Neuronal stem cell (in vitro differentiated cells): ENCODE measurements at regions not wholly inside any gene's neighbourhood (a gene's known extent, or its start where the extent isn't known, plus 50 kb on each side); places are given as distances from the start of the nearest gene placed in this dataset.
"Not testable (repeated sequence)": the region's sequence is repeated elsewhere in the genome, so short reads cannot be mapped to it uniquely, and the experiment has no call there.

Experiments used
- DNase-seq: peaks from one replicate; pipeline ENCODE4 v3.0.0-alpha.2; 2013; ENCODE audit warnings: low spot score
- H2AFZ ChIP-seq: one replicate; pipeline ENCODE4 v1.6.1; 2013; ENCODE audit warnings: mild to moderate bottlenecking, low read length, inconsistent platforms
- H2AK5ac ChIP-seq: 2 replicates; pipeline ENCODE4 v1.6.1; 2013; ENCODE audit warnings: low read depth, mild to moderate bottlenecking, inconsistent platforms, low read length, moderate library complexity, mixed read lengths
- H2BK120ac ChIP-seq: 2 replicates; pipeline ENCODE4 v1.6.1; 2013; ENCODE audit warnings: low read depth, mild to moderate bottlenecking, inconsistent platforms, low read length, moderate library complexity, mixed read lengths
- H2BK12ac ChIP-seq: one replicate; pipeline ENCODE4 v1.6.1; 2013; ENCODE audit warnings: low read length, inconsistent platforms
- H2BK15ac ChIP-seq: 2 replicates; pipeline ENCODE4 v1.6.1; 2013; ENCODE audit warnings: mild to moderate bottlenecking, low read length, inconsistent platforms, mixed read lengths
- H2BK5ac ChIP-seq: one replicate; pipeline ENCODE4 v1.6.1; 2013; ENCODE audit warnings: inconsistent platforms, mild to moderate bottlenecking, low read length, moderate library complexity
- H3K14ac ChIP-seq: one replicate; pipeline ENCODE4 v1.6.1; 2013; ENCODE audit warnings: low read length, inconsistent platforms
- H3K18ac ChIP-seq: 2 replicates; pipeline ENCODE4 v1.6.1; 2013; ENCODE audit warnings: low read length, inconsistent platforms
- H3K23ac ChIP-seq: 2 replicates; pipeline ENCODE4 v1.6.1; 2013; ENCODE audit warnings: low read depth, mild to moderate bottlenecking, mixed read lengths, low read length, inconsistent platforms; ENCODE audit not compliant: poor library complexity
- H3K27ac ChIP-seq: replicated peaks from 3 replicates; pipeline ENCODE4 v1.5.1; 2013; ENCODE audit warnings: low read length, inconsistent platforms
- H3K27me3 ChIP-seq, 3 experiments: 2 replicates each; pipeline ENCODE4 v1.6.1; 2013; ENCODE audit warnings: low read length in 3 of 3, mild to moderate bottlenecking in 2 of 3, inconsistent platforms in 1 of 3, low read depth in 1 of 3, mixed read lengths in 1 of 3, moderate library complexity in 1 of 3; ENCODE audit not compliant: control insufficient read depth in 3 of 3, insufficient read depth in 3 of 3
- H3K36me3 ChIP-seq, 2 donors: replicated peaks in 1 of 2; 2 replicates each; pipeline ENCODE4 v1.6.1; 2013; ENCODE audit warnings: low read length in 2 of 2; ENCODE audit not compliant: control insufficient read depth in 2 of 2, insufficient read depth in 2 of 2
- H3K4ac ChIP-seq: 2 replicates; pipeline ENCODE4 v1.6.1; 2013; ENCODE audit warnings: inconsistent platforms, mild to moderate bottlenecking, low read length, moderate library complexity
- H3K4me1 ChIP-seq, 2 donors: 1 replicate in 1 of 2; 2 replicates in 1 of 2; pipeline ENCODE4 v1.6.1; 2013; ENCODE audit warnings: low read length in 2 of 2, low read depth in 1 of 2; ENCODE audit not compliant: control insufficient read depth in 2 of 2, insufficient read depth in 1 of 2
- H3K4me2 ChIP-seq: one replicate; pipeline ENCODE4 v1.6.1; 2013; ENCODE audit warnings: mild to moderate bottlenecking, low read length, inconsistent platforms; ENCODE audit not compliant: insufficient read depth, poor library complexity, severe bottlenecking
- H3K4me3 ChIP-seq, 2 donors: 2 replicates each; pipeline ENCODE4 v1.5.1; 2013; ENCODE audit warnings: low read length in 2 of 2, mild to moderate bottlenecking in 2 of 2, inconsistent platforms in 1 of 2, moderate library complexity in 1 of 2
- H3K79me1 ChIP-seq: one replicate; pipeline ENCODE4 v1.6.1; 2013; ENCODE audit warnings: low read depth, mild to moderate bottlenecking, inconsistent platforms, low read length, moderate library complexity
- H3K9ac ChIP-seq: one replicate; pipeline ENCODE4 v1.6.1; 2013; ENCODE audit warnings: mild to moderate bottlenecking, low read depth, low read length, inconsistent platforms; ENCODE audit not compliant: poor library complexity
- H3K9me3 ChIP-seq, 2 donors: replicated peaks in 1 of 2; 2 replicates each; pipeline versions ENCODE3 to v1.6.1; 2013; ENCODE audit warnings: low read length in 2 of 2, mild to moderate bottlenecking in 2 of 2, inconsistent platforms in 1 of 2, low read depth in 1 of 2, mixed read lengths in 1 of 2, moderate library complexity in 1 of 2; ENCODE audit not compliant: control insufficient read depth in 2 of 2, insufficient read depth in 1 of 2
- H4K8ac ChIP-seq: one replicate; pipeline ENCODE4 v1.6.1; 2013; ENCODE audit warnings: low read depth, mild to moderate bottlenecking, inconsistent platforms, low read length, moderate library complexity
- H4K91ac ChIP-seq: one replicate; pipeline ENCODE4 v1.6.1; 2013; ENCODE audit warnings: low read length, low read depth, mild to moderate bottlenecking, inconsistent platforms; ENCODE audit not compliant: poor library complexity
- WGBS, 2 donors: extraction: QIAGEN DNeasy Blood & Tissue Kit; methylation state at CpG; one replicate each; pipeline ENCODE4 v1.1.7; 2013; ENCODE audit warnings: missing lambda C conversion rate in 2 of 2, mixed read lengths in 1 of 2; ENCODE audit not compliant: insufficient read length in 2 of 2, insufficient replicate concordance in 1 of 2; ENCODE audit errors: extremely low coverage in 2 of 2; 5-methylcytosine and 5-hydroxymethylcytosine counted together

DNA sequence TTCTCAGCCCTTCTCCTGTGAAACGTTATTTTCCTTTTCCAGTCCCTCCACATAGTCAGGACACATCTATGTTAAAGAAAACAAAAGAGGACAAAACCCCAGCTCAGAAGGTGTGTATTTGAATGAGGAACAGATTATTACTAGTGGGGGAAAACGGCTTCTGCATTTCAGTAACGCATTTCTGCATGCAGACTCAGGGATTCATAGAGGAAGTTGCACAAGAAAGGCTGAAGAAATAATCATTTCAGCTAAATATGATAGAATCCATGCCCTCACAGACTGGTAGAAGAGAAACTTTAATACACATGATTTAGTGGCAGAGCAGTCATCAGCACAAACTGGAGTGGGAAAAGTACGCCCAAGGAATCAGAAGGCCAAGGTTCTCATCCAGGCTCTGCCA is 270.8 kb upstream of the FGF13 start:
- Histone ChIP-seq H3K36me3 (no peaks in the 10 kb centered on the region), H3K18ac (no peak overlapping the region), H3K27me3 (peaks cover 0 to 3% (median 0%) of the 10 kb centered on the region in 3 experiments), H3K4ac (no peak overlapping the region), H2AFZ (no peak overlapping the region), H3K27ac (no peak overlapping the region), H2BK15ac (no peak overlapping the region), H3K9me3 (no peaks in the 10 kb centered on the region), H3K9ac (no peak overlapping the region), H2BK5ac (no peak overlapping the region), H3K4me2 (no peak overlapping the region), H3K4me1 (no peaks in the 10 kb centered on the region), H2AK5ac (no peak overlapping the region), H3K4me3 (no peak overlapping the region), H2BK12ac (no peak overlapping the region), H4K8ac (no peak overlapping the region), H4K91ac (no peak overlapping the region), H3K14ac (no peak overlapping the region), H3K79me1 (no peaks in the 10 kb centered on the region), H3K23ac (no peak overlapping the region), H2BK120ac (no peak overlapping the region)
- no peak for DNase-seq
- WGBS, 2 donors: no CpG with 5 or more reads among the region's 4 CpGs

DNA sequence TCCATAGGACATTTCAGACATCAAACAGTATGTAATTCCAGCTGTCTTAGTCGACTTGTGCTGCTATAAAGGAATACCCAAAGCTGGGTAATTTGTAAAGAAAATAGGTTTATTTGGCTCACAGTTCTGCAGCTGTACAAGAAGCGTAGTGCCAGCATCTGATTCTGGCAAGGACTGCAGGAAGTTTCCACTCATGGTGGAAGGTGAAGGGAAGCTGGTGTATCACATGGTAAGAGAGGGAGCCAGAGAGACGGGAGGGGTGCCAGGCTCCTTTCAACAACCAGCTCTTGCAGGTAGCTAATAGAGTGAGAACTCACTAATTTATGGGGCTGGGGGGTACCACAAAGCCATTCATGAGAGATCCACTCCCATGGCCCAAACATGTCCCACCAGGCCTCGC is 253.0 kb upstream of the FGF13 start:
- no CpG with 5 or more reads among the region's 4 CpGs for WGBS, 2 donors
- Histone ChIP-seq H3K4me3 (no peak overlapping the region), H2BK15ac (no peak overlapping the region), H2AK5ac (no peak overlapping the region), H3K27me3 (no peaks in the 10 kb centered on the region), H3K9me3 (no peaks in the 10 kb centered on the region), H3K36me3 (no peaks in the 10 kb centered on the region), H4K8ac (no peak overlapping the region), H3K4me1 (no peaks in the 10 kb centered on the region), H3K18ac (no peak overlapping the region), H3K4ac (no peak overlapping the region), H3K27ac (no peak overlapping the region), H2BK12ac (no peak overlapping the region), H3K14ac (no peak overlapping the region), H3K23ac (no peak overlapping the region), H2BK5ac (no peak overlapping the region), H3K9ac (no peak overlapping the region), H3K79me1 (no peaks in the 10 kb centered on the region), H2BK120ac (no peak overlapping the region), H4K91ac (no peak overlapping the region), H2AFZ (no peak overlapping the region), H3K4me2 (no peak overlapping the region)
- DNase-seq: no peak

GRCh38 chrX:138962419-138962818 is 250.9 kb upstream of the FGF13 start:
- not testable (repeated sequence) for DNase-seq, H2BK12ac ChIP-seq, H3K9ac ChIP-seq, H3K27ac ChIP-seq, H3K4me2 ChIP-seq, H2AK5ac ChIP-seq, H4K8ac ChIP-seq, H3K23ac ChIP-seq, H3K4me3 ChIP-seq, H3K4ac ChIP-seq, H2BK15ac ChIP-seq, H3K79me1 ChIP-seq, H3K14ac ChIP-seq, H4K91ac ChIP-seq, H3K9me3 ChIP-seq, H2BK5ac ChIP-seq, H3K27me3 ChIP-seq, H3K18ac ChIP-seq, H3K36me3 ChIP-seq, H2AFZ ChIP-seq, H3K4me1 ChIP-seq, H2BK120ac ChIP-seq
- WGBS, 2 donors: no CpG with 5 or more reads among the region's 3 CpGs

DNA sequence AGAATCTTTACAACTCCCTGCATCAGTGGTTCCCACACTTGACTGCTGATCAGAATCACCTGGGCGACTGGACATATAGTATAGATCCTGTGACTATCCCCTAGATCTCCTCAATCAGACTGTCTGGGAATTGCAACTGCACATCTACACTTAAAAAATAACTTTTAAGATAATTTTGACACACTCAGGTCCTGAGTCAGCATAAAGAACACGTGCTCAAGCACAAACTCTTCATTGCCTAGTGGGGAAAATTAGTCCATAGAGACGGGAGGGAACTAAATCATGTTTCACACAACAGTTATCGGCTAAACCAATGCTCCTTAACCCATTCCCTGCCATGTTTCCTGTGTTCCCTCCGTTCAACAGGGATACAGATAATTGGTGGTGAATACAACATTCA is 243.5 kb upstream of the FGF13 start:
- Histone ChIP-seq H3K36me3 (no peaks in the 10 kb centered on the region), H2AK5ac (no peak overlapping the region)

More for the DNA sequence above, 243.5 kb upstream of the FGF13 start:
- Histone ChIP-seq H4K91ac (no peak overlapping the region), H2BK15ac (no peak overlapping the region), H2BK5ac (no peak overlapping the region), H3K27me3 (no peaks in the 10 kb centered on the region), H3K79me1 (no peaks in the 10 kb centered on the region), H3K9ac (no peak overlapping the region), H2BK120ac (no peak overlapping the region), H2BK12ac (no peak overlapping the region), H3K9me3 (no peaks in the 10 kb centered on the region), H2AFZ (no peak overlapping the region), H3K27ac (no peak overlapping the region), H3K4me1 (no peaks in the 10 kb centered on the region), H3K18ac (no peak overlapping the region), H3K14ac (no peak overlapping the region), H4K8ac (no peak overlapping the region), H3K23ac (no peak overlapping the region), H3K4ac (no peak overlapping the region), H3K4me3 (no peak overlapping the region), H3K4me2 (no peak overlapping the region)
- DNase-seq: no peak
- WGBS, 2 donors: no CpG with 5 or more reads among the region's 5 CpGs
